IPS-20b (cell line): ENCODE measurements at regions not wholly inside any gene's neighbourhood (a gene's known extent, or its start where the extent isn't known, plus 50 kb on each side); places are given as distances from the start of the nearest gene placed in this dataset.

Experiments
- H3K27ac ChIP-seq: one replicate; pipeline ENCODE4 v1.5.1; 2013; ENCODE audit warnings: low read length
- H3K27me3 ChIP-seq: 2 replicates; pipeline ENCODE4 v1.6.1; 2013; ENCODE audit warnings: mild to moderate bottlenecking, low read length, inconsistent platforms; ENCODE audit not compliant: insufficient read depth
- H3K36me3 ChIP-seq: 2 replicates; pipeline ENCODE4 v1.6.1; 2013; ENCODE audit warnings: low read depth, mild to moderate bottlenecking, inconsistent platforms, low read length, moderate library complexity; ENCODE audit not compliant: insufficient read depth
- H3K4me1 ChIP-seq: 2 replicates; pipeline ENCODE4 v1.6.1; 2013; ENCODE audit warnings: mild to moderate bottlenecking, control low read depth, inconsistent platforms, low read length, moderate library complexity; ENCODE audit not compliant: insufficient read depth
- H3K4me3 ChIP-seq: 2 replicates; pipeline ENCODE4 v1.5.1; 2013; ENCODE audit warnings: mild to moderate bottlenecking, low read length, inconsistent platforms
- H3K9ac ChIP-seq: 2 replicates; pipeline ENCODE4 v1.6.1; 2013; ENCODE audit warnings: low read depth, mild to moderate bottlenecking, inconsistent platforms, low read length, moderate library complexity
- H3K9me3 ChIP-seq: 2 replicates; pipeline ENCODE4 v1.6.1; 2013; ENCODE audit warnings: mild to moderate bottlenecking, low read depth, low read length, inconsistent platforms; ENCODE audit not compliant: insufficient read depth

DNA sequence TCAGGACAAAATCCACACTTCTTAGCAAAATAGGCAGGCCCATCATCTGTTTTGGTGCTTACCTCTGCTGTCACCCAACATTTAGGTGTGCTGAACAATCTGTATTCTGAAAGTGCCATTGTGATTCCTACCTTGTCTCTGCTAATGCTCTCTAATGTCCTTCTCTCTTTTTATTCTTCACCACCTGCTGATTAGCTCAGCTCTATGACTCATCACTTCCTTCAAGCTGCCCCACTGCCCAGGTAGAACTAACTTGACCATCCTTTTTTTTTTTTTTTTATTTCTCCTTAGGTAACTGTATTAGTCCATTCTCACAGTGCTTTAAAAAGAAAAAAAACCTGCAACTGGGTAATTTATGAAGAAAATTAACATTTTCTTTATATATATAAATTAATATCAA lies 478.7 kb upstream of the POU3F3 start:
- Histone ChIP-seq H3K9ac (no peak overlapping the region), H3K9me3 (no peaks in the 10 kb centered on the region), H3K36me3 (no peaks in the 10 kb centered on the region), H3K27ac (no peak overlapping the region), H3K27me3 (no peaks in the 10 kb centered on the region), H3K4me3 (no peak overlapping the region), H3K4me1 (peaks cover 14% of the 10 kb centered on the region; the same call in 1 of the 2 replicates)

DNA sequence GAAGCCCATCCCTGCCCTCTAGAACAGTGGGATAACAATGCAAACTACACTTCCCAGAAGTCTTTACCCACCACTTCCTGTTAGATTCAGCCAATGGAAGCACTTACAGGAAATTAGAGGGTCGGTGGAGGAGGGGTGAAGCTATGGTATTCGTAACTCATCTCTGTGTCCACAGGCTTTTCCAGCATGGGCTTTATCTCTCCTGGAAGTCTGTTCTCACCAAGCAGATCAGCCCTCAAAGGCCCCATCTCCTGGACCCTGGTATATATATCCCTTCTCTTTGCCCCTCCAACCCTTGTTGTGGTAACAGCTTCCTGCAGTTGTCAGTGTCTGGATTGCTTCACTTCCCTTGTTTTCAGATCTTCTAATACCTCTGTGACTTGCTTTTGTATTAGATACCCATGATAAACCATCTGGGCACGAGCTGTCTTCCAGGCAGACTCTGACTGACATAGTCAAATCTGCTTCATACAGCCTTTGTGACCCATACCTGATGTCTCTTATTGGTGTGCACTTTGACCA lies 475.0 kb upstream of the POU3F3 start:
- Histone ChIP-seq H3K4me1 (peaks cover 4% of the 10 kb centered on the region; the same call in 1 of the 2 replicates), H3K4me3 (peak overlapping the region; percentile 60), H3K36me3 (no peaks in the 10 kb centered on the region), H3K9ac (peak overlapping the region; percentile 41; the same call in 1 of the 2 replicates), H3K27ac (no peak overlapping the region), H3K27me3 (no peaks in the 10 kb centered on the region), H3K9me3 (no peaks in the 10 kb centered on the region)

DNA sequence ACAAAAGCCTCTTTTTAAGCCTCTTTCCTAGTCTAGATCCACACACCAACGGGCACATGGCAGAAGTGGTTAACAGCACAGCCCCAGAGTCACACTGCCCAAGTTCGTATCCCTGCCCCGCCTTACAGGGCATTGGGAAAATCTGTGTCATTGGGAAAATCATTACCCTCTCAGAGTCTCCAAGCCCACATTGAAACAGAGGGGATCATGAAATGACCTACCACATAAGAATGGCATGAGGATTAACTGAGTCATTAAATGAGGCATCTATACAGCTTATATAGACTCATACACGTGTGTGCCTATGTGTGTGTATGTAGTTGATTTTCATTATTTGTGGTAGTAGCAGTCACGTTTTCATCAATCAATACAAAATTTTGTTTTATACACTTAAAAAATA lies 469.0 kb upstream of the POU3F3 start:
- Histone ChIP-seq H3K9ac (no peak overlapping the region), H3K27me3 (no peaks in the 10 kb centered on the region), H3K4me3 (no peak overlapping the region), H3K9me3 (no peaks in the 10 kb centered on the region), H3K27ac (no peak overlapping the region), H3K4me1 (no peaks in the 10 kb centered on the region; the same call in 1 of the 2 replicates), H3K36me3 (no peaks in the 10 kb centered on the region)

DNA sequence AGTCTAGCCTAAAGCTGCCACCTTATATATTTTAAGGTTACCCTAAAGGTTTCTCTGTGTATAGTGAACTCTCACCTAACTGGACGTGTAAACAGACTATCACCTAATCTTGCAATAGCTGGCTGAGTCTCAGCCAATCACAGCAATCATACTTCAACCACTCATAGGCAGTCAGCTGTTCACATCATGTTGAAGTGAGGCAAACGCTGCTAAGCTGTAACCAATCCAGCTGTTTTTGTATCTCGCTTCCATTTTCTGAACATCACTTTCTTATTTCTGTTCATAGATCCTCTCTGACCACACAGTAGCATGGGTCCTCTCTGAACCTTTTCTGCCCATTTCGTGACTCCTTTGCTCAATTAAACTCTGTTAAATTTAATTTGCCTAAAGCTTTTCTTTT lies 468.2 kb upstream of the POU3F3 start:
- Histone ChIP-seq H3K9ac (no peak overlapping the region), H3K4me3 (no peak overlapping the region), H3K27ac (no peak overlapping the region), H3K36me3 (no peaks in the 10 kb centered on the region), H3K27me3 (no peaks in the 10 kb centered on the region), H3K4me1 (no peaks in the 10 kb centered on the region; the same call in 1 of the 2 replicates), H3K9me3 (no peaks in the 10 kb centered on the region)

DNA sequence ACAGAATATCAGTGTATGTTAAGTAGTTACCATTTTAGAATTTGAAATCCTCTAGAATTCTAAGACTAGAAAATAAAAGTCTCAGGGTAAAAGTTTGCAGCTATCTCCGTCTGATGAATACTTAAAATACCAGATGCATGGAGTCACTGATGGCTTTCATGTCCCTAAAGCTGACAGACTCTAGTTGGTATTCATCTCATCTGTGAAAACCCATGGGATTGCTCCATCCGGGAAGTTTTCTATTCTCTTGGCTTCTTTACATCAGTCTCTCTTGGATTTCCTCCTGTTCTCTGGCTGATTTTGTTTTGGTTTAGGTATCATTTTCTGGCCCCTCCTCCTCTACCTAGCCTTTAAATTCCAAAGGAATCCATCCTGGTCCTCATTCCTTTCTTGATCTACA lies 465.6 kb upstream of the POU3F3 start:
- no peaks in the 10 kb centered on the region; the same call in 1 of the 2 replicates for H3K4me1 ChIP-seq
- H3K9me3 ChIP-seq = no peaks in the 10 kb centered on the region
- H3K9ac ChIP-seq = no peak overlapping the region
- no peaks in the 10 kb centered on the region for H3K36me3 ChIP-seq
- no peaks in the 10 kb centered on the region for H3K27me3 ChIP-seq
- H3K4me3 ChIP-seq = no peak overlapping the region
- H3K27ac ChIP-seq = no peak overlapping the region

DNA sequence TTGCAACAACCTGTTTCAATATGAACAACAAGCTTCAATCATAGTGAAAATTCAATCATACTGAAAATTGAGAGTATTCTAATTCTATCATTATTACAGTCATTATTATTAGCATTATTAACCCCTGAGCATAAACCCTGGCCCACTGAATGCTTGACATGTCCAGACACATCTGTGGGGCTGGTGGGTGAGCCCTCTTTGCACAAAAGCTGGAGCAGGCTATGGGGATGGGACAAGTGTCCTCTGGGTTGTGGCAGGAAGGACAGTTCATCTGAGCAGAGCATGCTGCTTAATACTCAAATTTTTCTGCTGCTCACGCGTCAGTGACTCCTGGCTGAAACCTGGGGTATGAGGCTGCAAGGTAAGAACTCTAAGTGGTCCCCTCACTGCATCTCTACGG lies 451.1 kb upstream of the POU3F3 start:
- H3K9me3 ChIP-seq = no peaks in the 10 kb centered on the region
- no peak overlapping the region for H3K27ac ChIP-seq
- peaks cover under 1% of the 10 kb centered on the region; the same call in 1 of the 2 replicates for H3K4me1 ChIP-seq
- H3K9ac ChIP-seq = no peak overlapping the region
- no peaks in the 10 kb centered on the region for H3K36me3 ChIP-seq
- no peaks in the 10 kb centered on the region for H3K27me3 ChIP-seq
- H3K4me3 ChIP-seq = no peak overlapping the region

DNA sequence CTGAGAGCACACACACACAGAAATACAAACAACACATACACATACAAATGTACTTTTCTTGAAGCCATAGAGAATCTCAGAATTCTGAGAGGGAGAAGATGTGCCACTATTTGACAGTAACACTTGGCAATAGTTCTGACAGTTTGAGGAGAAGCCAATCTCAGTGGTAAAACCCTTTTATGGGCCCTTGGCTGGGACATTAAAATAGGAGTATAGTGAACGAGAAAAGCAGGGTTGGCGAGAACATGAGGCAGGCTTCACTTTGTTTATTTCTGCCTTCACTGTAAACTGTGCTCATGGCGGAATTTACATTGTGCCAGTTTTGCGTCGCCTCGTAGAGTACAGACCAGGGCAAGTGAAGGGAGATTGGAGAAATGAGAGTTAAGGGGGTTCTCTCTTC lies 449.4 kb upstream of the POU3F3 start:
- H3K27me3 ChIP-seq = no peaks in the 10 kb centered on the region
- peaks cover 10% of the 10 kb centered on the region; the same call in 1 of the 2 replicates for H3K4me1 ChIP-seq
- no peak overlapping the region for H3K4me3 ChIP-seq
- H3K36me3 ChIP-seq = no peaks in the 10 kb centered on the region
- no peak overlapping the region for H3K9ac ChIP-seq
- no peaks in the 10 kb centered on the region for H3K9me3 ChIP-seq
- no peak overlapping the region for H3K27ac ChIP-seq

DNA sequence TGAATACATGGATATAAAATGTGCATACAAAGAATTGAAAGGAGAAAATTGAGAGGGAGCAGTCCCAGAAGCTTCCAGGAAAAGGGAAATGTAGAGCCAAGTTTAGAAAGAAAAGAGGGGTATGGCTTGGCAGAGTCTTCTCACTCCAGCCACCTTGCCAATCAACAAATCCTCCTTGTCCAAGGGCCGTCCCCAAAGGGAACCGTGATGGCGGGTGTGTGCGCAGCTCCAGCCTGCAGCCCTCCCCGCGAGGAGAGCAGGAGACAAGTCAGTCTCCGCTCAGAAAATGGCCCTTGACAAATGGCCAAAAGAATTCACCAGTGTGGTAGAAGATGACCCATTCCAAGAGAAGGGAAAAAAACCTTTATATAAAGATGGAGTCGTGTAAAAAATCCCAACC lies 448.3 kb upstream of the POU3F3 start:
- Histone ChIP-seq H3K4me3 (no peak overlapping the region), H3K27me3 (no peaks in the 10 kb centered on the region), H3K36me3 (no peaks in the 10 kb centered on the region), H3K9me3 (no peaks in the 10 kb centered on the region), H3K4me1 (peaks cover 10% of the 10 kb centered on the region; the same call in 1 of the 2 replicates), H3K9ac (no peak overlapping the region), H3K27ac (no peak overlapping the region)

DNA sequence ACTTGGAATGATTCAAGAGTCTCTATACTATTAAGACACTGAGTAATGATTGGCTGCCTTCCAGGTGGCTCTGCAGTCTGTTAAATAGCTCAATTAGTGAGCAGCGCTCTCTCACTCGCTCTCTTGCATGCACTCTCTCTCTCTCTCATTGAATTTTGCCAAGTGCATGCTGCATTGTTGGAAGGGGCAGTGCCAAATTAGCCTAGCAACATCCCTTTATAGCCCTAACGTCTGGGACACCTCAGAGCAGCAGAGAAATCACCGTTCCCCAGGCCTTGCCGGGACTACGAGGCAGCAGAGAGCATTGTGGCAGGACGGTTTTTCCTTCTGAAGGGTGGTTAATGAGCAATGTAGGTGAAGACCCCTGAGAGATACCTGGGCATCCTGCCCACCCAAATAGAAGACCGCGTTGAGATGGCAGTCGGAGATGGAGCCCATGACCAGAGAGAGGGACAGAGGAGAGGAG lies 447.6 kb upstream of the POU3F3 start:
- Histone ChIP-seq H3K4me3 (no peak overlapping the region), H3K27me3 (no peaks in the 10 kb centered on the region), H3K9ac (no peak overlapping the region), H3K9me3 (no peaks in the 10 kb centered on the region), H3K27ac (no peak overlapping the region), H3K36me3 (no peaks in the 10 kb centered on the region), H3K4me1 (peaks cover 10% of the 10 kb centered on the region; the same call in 1 of the 2 replicates)

DNA sequence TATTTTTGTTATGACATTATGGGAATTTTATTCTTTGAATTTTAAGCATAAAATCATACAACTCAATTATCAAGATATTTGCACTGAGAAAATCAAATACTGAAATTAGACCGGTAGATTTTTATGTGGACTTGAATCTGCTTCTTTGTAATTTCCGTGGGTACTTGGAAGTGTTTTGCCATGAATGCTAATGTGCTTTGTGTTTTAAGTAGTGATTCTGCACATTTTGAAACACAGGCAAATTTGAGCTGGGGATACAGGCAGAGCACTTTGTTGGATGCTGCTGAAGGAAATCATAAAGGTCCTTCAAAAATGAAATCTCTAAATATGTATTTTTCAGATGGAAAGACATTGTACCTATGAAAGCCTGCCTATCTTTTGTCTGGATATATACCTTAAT lies 446.3 kb upstream of the POU3F3 start:
- Histone ChIP-seq H3K9me3 (no peaks in the 10 kb centered on the region), H3K9ac (no peak overlapping the region), H3K4me3 (no peak overlapping the region), H3K36me3 (no peaks in the 10 kb centered on the region), H3K27ac (no peak overlapping the region), H3K4me1 (peaks cover 10% of the 10 kb centered on the region; the same call in 1 of the 2 replicates), H3K27me3 (no peaks in the 10 kb centered on the region)

DNA sequence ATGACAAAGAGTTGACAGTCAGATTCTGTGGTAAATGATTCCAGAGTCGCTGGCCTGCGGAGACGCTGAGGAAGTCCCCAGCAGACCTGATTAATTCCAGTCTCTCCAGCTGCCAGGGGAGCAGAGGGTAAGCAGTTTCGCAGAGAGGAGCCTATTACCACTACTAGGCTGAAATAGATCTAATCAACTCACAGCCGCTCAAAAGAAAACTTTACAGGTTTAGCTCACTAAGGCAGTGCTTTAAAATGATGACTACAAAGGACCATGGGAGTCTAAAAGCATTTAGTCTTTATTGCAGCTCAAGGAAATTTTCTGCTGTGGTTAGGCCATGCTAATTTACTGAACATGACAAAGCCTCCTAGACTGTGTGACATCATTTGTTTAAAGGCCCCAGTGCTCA lies 445.6 kb upstream of the POU3F3 start:
- Histone ChIP-seq H3K9ac (no peak overlapping the region), H3K27me3 (no peaks in the 10 kb centered on the region), H3K4me3 (no peak overlapping the region), H3K9me3 (no peaks in the 10 kb centered on the region), H3K27ac (no peak overlapping the region), H3K4me1 (peaks cover 10% of the 10 kb centered on the region; the same call in 1 of the 2 replicates), H3K36me3 (no peaks in the 10 kb centered on the region)

DNA sequence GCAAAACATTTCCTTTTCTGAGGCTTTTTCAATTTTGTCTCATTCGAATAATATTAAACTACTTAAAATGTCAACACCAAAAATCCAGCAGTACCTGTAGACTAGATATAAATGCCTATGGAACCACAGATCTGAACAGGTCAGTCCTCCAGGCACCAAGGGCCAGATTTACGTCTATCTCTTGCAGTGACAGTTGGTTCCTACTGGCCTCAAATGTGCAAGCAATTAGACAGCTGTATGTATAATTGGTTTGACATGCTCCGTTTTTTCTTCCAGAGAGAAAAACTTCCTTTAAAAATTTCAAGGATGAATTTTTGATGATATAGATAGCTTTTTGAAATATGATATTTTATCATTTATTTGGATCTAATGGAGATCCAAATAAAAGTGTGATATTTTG lies 443.8 kb upstream of the POU3F3 start:
- no peaks in the 10 kb centered on the region for H3K27me3 ChIP-seq
- no peaks in the 10 kb centered on the region for H3K9me3 ChIP-seq

More for the DNA sequence above, 443.8 kb upstream of the POU3F3 start:
- Histone ChIP-seq H3K27ac (no peak overlapping the region), H3K4me1 (peaks cover 15% of the 10 kb centered on the region), H3K36me3 (no peaks in the 10 kb centered on the region), H3K9ac (no peak overlapping the region), H3K4me3 (no peak overlapping the region)
